ENCODE measurements at regions not wholly inside any gene's neighbourhood (a gene's known extent, or its start where the extent isn't known, plus 50 kb on each side); places are given as distances from the start of the nearest gene placed in this dataset.

- no peak for DNase-seq
Observed at GRCh38 chr2:100660851-100661584, 98.2 kb downstream of the PDCL3 start.

GRCh38 chr2:100662866-100663265 lies 100.1 kb downstream of the PDCL3 start:
- DNase-seq, result no peak

- no peak for DNase-seq
Observed at GRCh38 chr2:100664021-100664755, 101.4 kb downstream of the PDCL3 start.

- no peak for DNase-seq
Observed at GRCh38 chr2:100664756-100665101, 101.9 kb downstream of the PDCL3 start.

- no peak for DNase-seq
Observed at GRCh38 chr2:100666996-100667395, 104.2 kb downstream of the PDCL3 start.

- no peak for DNase-seq
Observed at GRCh38 chr2:100667801-100668200, 105.0 kb downstream of the PDCL3 start.

GRCh38 chr2:100670232-100670631 lies 107.4 kb downstream of the PDCL3 start:
- DNase-seq, result no peak

- DNase-seq, result no peak
Observed at GRCh38 chr2:100673115-100673514, 110.3 kb downstream of the PDCL3 start.

- no peak for DNase-seq
Observed at GRCh38 chr2:100673691-100674485, 111.1 kb downstream of the PDCL3 start.

GRCh38 chr2:100674666-100675065 lies 111.9 kb downstream of the PDCL3 start:
- no peak for DNase-seq

- DNase-seq, result no peak
Observed at GRCh38 chr2:100675373-100675772, 112.6 kb downstream of the PDCL3 start.

- DNase-seq, result no peak
Observed at GRCh38 chr2:100675855-100676254, 113.1 kb downstream of the PDCL3 start.

- DNase-seq, result no peak
Observed at GRCh38 chr2:100676346-100676745, 113.6 kb downstream of the PDCL3 start.

GRCh38 chr2:100677611-100678185 lies 114.9 kb downstream of the PDCL3 start:
- DNase-seq, result no peak

GRCh38 chr2:100679211-100679610 lies 116.4 kb downstream of the PDCL3 start:
- DNase-seq, result no peak

GRCh38 chr2:100682536-100682935 lies 119.7 kb downstream of the PDCL3 start:
- DNase-seq, result no peak

GRCh38 chr2:100683231-100683630 lies 120.4 kb downstream of the PDCL3 start:
- DNase-seq, result no peak

GRCh38 chr2:100691846-100692245 lies 128.1 kb upstream of the NPAS2 start:
- DNase-seq, result no peak

- DNase-seq, result no peak
Observed at GRCh38 chr2:100692381-100692780, 127.6 kb upstream of the NPAS2 start.

GRCh38 chr2:100692906-100693305 lies 127.0 kb upstream of the NPAS2 start:
- DNase-seq, result no peak

- no peak for DNase-seq
Observed at GRCh38 chr2:100699131-100699530, 120.8 kb upstream of the NPAS2 start.

- DNase-seq, result no peak
Observed at GRCh38 chr2:100702438-100703109, 117.4 kb upstream of the NPAS2 start.

GRCh38 chr2:100703213-100703612 lies 116.7 kb upstream of the NPAS2 start:
- DNase-seq, result no peak
